ENCODE measurements at regions not wholly inside any gene's neighbourhood (a gene's known extent, or its start where the extent isn't known, plus 50 kb on each side); places are given as distances from the start of the nearest gene placed in this dataset.

GRCh38 chr5:62795926-62796325 lies 217.3 kb downstream of the LRRC70 start:
- Histone ChIP-seq H3K27ac (ENCODE audit: low read depth, low read length, poor library complexity, severe bottlenecking) (no peak overlapping the region), H3K36me3 (ENCODE audit: insufficient read depth, low read length) (no peaks in the 10 kb centered on the region), H3K9me3 (ENCODE audit: low read length) (no peaks in the 10 kb centered on the region), H4K20me1 (ENCODE audit: insufficient read depth, low read length) (no peaks in the 10 kb centered on the region), H3K9me2 (ENCODE audit: insufficient read depth, low read length) (no peaks in the 10 kb centered on the region), H3K4me2 (ENCODE audit: low read length) (no peak overlapping the region), H2AFZ (ENCODE audit: low read length) (no peak overlapping the region), H3K4me3 (ENCODE audit: low read depth, low read length, poor library complexity, severe bottlenecking) (no peak overlapping the region), H3K4me1 (ENCODE audit: insufficient read depth, low read length, poor library complexity, severe bottlenecking) (no peaks in the 10 kb centered on the region), H3K79me2 (ENCODE audit: insufficient read depth, low read depth, low read length) (no peaks in the 10 kb centered on the region)
- ChIA-PET POLR2A (no interaction called here), CTCF (ENCODE audit: unreplicated experiment) (no interaction called here)
- no peak for DNase-seq (ENCODE audit: low spot score)
- no peak for TF ChIP-seq EZH2phosphoT487 (IDR thresholded peaks at IDR 0.05; ENCODE audit: borderline replicate concordance, low read depth, low read length)
- TF ChIP-seq CTCF (conservative IDR thresholded peaks at IDR 0.05; ENCODE audit: low read length): no peak
- intact Hi-C loops (cut with micrococcal nuclease; ENCODE audit: unreplicated experiment): no loop called here
- no TSS peak for BruUV-seq (replicated peaks)

GRCh38 chr5:62794456-62794855 lies 215.8 kb downstream of the LRRC70 start:
- Histone ChIP-seq H3K4me1 (ENCODE audit: insufficient read depth, low read length, poor library complexity, severe bottlenecking) (no peaks in the 10 kb centered on the region), H3K36me3 (ENCODE audit: insufficient read depth, low read length) (no peaks in the 10 kb centered on the region), H3K9me2 (ENCODE audit: insufficient read depth, low read length) (no peaks in the 10 kb centered on the region), H4K20me1 (ENCODE audit: insufficient read depth, low read length) (no peaks in the 10 kb centered on the region), H3K27ac (ENCODE audit: low read depth, low read length, poor library complexity, severe bottlenecking) (no peak overlapping the region), H3K4me2 (ENCODE audit: low read length) (no peak overlapping the region), H3K79me2 (ENCODE audit: insufficient read depth, low read depth, low read length) (no peaks in the 10 kb centered on the region), H3K4me3 (ENCODE audit: low read depth, low read length, poor library complexity, severe bottlenecking) (no peak overlapping the region), H3K9me3 (ENCODE audit: low read length) (no peaks in the 10 kb centered on the region), H2AFZ (ENCODE audit: low read length) (no peak overlapping the region)
- no peak for DNase-seq (ENCODE audit: low spot score)
- BruUV-seq (replicated peaks): no TSS peak
- intact Hi-C loops (cut with micrococcal nuclease; ENCODE audit: unreplicated experiment): no loop called here
- CTCF ChIA-PET (ENCODE audit: unreplicated experiment): no interaction called here
- POLR2A ChIA-PET: interaction anchor here (0.6 kb wide), 1 partner anchor 9 kb away, joined by 3 read pairs; no protein-coding TSS in a partner anchor
- TF ChIP-seq CTCF (conservative IDR thresholded peaks at IDR 0.05; ENCODE audit: low read length) (no peak), EZH2phosphoT487 (IDR thresholded peaks at IDR 0.05; ENCODE audit: borderline replicate concordance, low read depth, low read length) (no peak)

- no peak for DNase-seq (ENCODE audit: low spot score)
- Histone ChIP-seq H3K27ac (ENCODE audit: low read depth, low read length, poor library complexity, severe bottlenecking) (no peak overlapping the region), H4K20me1 (ENCODE audit: insufficient read depth, low read length) (no peaks in the 10 kb centered on the region), H3K36me3 (ENCODE audit: insufficient read depth, low read length) (no peaks in the 10 kb centered on the region), H3K4me3 (ENCODE audit: low read depth, low read length, poor library complexity, severe bottlenecking) (no peak overlapping the region), H3K9me2 (ENCODE audit: insufficient read depth, low read length) (no peaks in the 10 kb centered on the region), H3K4me2 (ENCODE audit: low read length) (no peak overlapping the region), H2AFZ (ENCODE audit: low read length) (no peak overlapping the region), H3K79me2 (ENCODE audit: insufficient read depth, low read depth, low read length) (no peaks in the 10 kb centered on the region), H3K9me3 (ENCODE audit: low read length) (no peaks in the 10 kb centered on the region), H3K4me1 (ENCODE audit: insufficient read depth, low read length, poor library complexity, severe bottlenecking) (no peaks in the 10 kb centered on the region)
- intact Hi-C loops (cut with micrococcal nuclease; ENCODE audit: unreplicated experiment): no loop called here
- no TSS peak for BruUV-seq (replicated peaks)
- POLR2A ChIA-PET: no interaction called here
- CTCF ChIA-PET (ENCODE audit: unreplicated experiment): no interaction called here
- no peak for TF ChIP-seq EZH2phosphoT487 (IDR thresholded peaks at IDR 0.05; ENCODE audit: borderline replicate concordance, low read depth, low read length)
- peak; percentile 65 for TF ChIP-seq CTCF (conservative IDR thresholded peaks at IDR 0.05; ENCODE audit: low read length)
Observed at GRCh38 chr5:62791059-62791458, 212.4 kb downstream of the LRRC70 start.
